CD14-positive monocyte (primary cell): ENCODE measurements at regions not wholly inside any gene's neighbourhood (a gene's known extent, or its start where the extent isn't known, plus 50 kb on each side); places are given as distances from the start of the nearest gene placed in this dataset.
A peak's percentile ranks its signal among the peaks of the same experiment; 100 is the strongest.

Source experiments
- DNase-seq, 3 donors: peaks; one replicate each; pipeline ENCODE4 v3.0.0-alpha.2; 2011 to 2022
- H2AFZ ChIP-seq: 2 replicates; pipeline ENCODE4 v1.6.0; 2012; ENCODE audit warnings: mild to moderate bottlenecking, low read depth, low read length, inconsistent platforms; ENCODE audit not compliant: insufficient read depth, poor library complexity, severe bottlenecking
- H3K27ac ChIP-seq, 2 donors: 1 replicate in 1 of 2; 2 replicates in 1 of 2; pipeline ENCODE4 v1.5.1; 2012 to 2013; ENCODE audit warnings: low read length in 2 of 2, control low read depth in 1 of 2, inconsistent platforms in 1 of 2, low read depth in 1 of 2, mild to moderate bottlenecking in 1 of 2
- H3K27me3 ChIP-seq, 2 donors: one replicate each; pipeline versions ENCODE4 v1.6.0 to v1.6.1; 2011 to 2013; ENCODE audit warnings: low read length in 2 of 2; ENCODE audit not compliant: control insufficient read depth in 2 of 2, insufficient read depth in 2 of 2
- H3K36me3 ChIP-seq, 2 donors: replicated peaks in 1 of 2; 1 replicate in 1 of 2; 2 replicates in 1 of 2; pipeline versions ENCODE4 v1.5.1 to v1.6.1; 2012 to 2013; ENCODE audit warnings: low read length in 2 of 2, control low read depth in 1 of 2, inconsistent platforms in 1 of 2, mild to moderate bottlenecking in 1 of 2; ENCODE audit not compliant: insufficient read depth in 2 of 2, control insufficient read depth in 1 of 2
- H3K4me1 ChIP-seq, 2 donors: 1 replicate in 1 of 2; 2 replicates in 1 of 2; pipeline versions ENCODE4 v1.5.1 to v1.6.1; 2012 to 2013; ENCODE audit warnings: low read length in 2 of 2, control low read depth in 1 of 2, inconsistent platforms in 1 of 2, mild to moderate bottlenecking in 1 of 2, moderate library complexity in 1 of 2; ENCODE audit not compliant: insufficient read depth in 2 of 2, control insufficient read depth in 1 of 2
- H3K4me2 ChIP-seq: replicated peaks from 2 replicates; pipeline ENCODE3; 2012; ENCODE audit warnings: low read length, moderate library complexity, mild to moderate bottlenecking; ENCODE audit not compliant: poor library complexity, severe bottlenecking; ENCODE audit errors: extremely low read depth
- H3K4me3 ChIP-seq, 3 experiments: fragments of 200-600 bp in 1 of 3; sonication (generic) in 1 of 3; replicated peaks in 1 of 3; 1 replicate in 2 of 3; 2 replicates in 1 of 3; pipeline ENCODE4 v1.5.1; 2011 to 2013; ENCODE audit warnings: low read length in 3 of 3, mild to moderate bottlenecking in 3 of 3, control low read depth in 2 of 3, low read depth in 2 of 3, inconsistent platforms in 1 of 3, moderate library complexity in 1 of 3
- H3K79me2 ChIP-seq: 2 replicates; pipeline ENCODE4 v1.6.0; 2012; ENCODE audit warnings: mild to moderate bottlenecking, control low read depth, inconsistent platforms, low read length, moderate library complexity; ENCODE audit not compliant: insufficient read depth
- H3K9ac ChIP-seq: 2 replicates; pipeline ENCODE4 v1.6.0; 2017; ENCODE audit warnings: low read length, mild to moderate bottlenecking; ENCODE audit not compliant: insufficient read depth, poor library complexity, severe bottlenecking
- H3K9me3 ChIP-seq, 2 donors: replicated peaks in 1 of 2; 1 replicate in 1 of 2; 2 replicates in 1 of 2; pipeline versions ENCODE4 v1.5.1 to v1.6.1; 2012 to 2013; ENCODE audit warnings: low read length in 2 of 2, control low read depth in 1 of 2; ENCODE audit not compliant: control insufficient read depth in 1 of 2, insufficient read depth in 1 of 2
- H4K20me1 ChIP-seq: 2 replicates; pipeline ENCODE4 v1.6.0; 2012; ENCODE audit warnings: mild to moderate bottlenecking, low read length, control low read depth, moderate library complexity; ENCODE audit not compliant: insufficient read depth
- H3K27ac Mint-ChIP-seq, 7 donors: one replicate each; pipeline ENCODE4 v1.8.0; 2020; ENCODE audit warnings: mild to moderate bottlenecking in 7 of 7, mixed read lengths in 7 of 7, moderate library complexity in 6 of 7, inconsistent platforms in 2 of 7
- H3K27me3 Mint-ChIP-seq, 3 donors: one replicate each; pipeline ENCODE4 v1.8.0; 2021 to 2022; ENCODE audit warnings: low read depth in 3 of 3, mild to moderate bottlenecking in 3 of 3, mixed read lengths in 3 of 3, moderate library complexity in 3 of 3, inconsistent platforms in 1 of 3
- H3K36me3 Mint-ChIP-seq, 2 donors: one replicate each; pipeline ENCODE4 v1.8.0; 2020; ENCODE audit warnings: mixed read lengths in 2 of 2, inconsistent platforms in 1 of 2, mild to moderate bottlenecking in 1 of 2
- H3K4me1 Mint-ChIP-seq: one replicate; pipeline ENCODE4 v1.8.0; 2020; ENCODE audit warnings: mild to moderate bottlenecking, mixed read lengths
- H3K4me3 Mint-ChIP-seq, 2 donors: one replicate each; pipeline ENCODE4 v1.8.0; 2020; ENCODE audit warnings: mild to moderate bottlenecking in 2 of 2, mixed read lengths in 2 of 2, moderate library complexity in 1 of 2
- H3K9me3 Mint-ChIP-seq, 7 donors: one replicate each; pipeline ENCODE4 v1.8.0; 2020 to 2022; ENCODE audit warnings: mixed read lengths in 7 of 7, mild to moderate bottlenecking in 6 of 7, moderate library complexity in 6 of 7, inconsistent platforms in 2 of 7
- CTCF ChIP-seq: fragments of 200-600 bp; IDR thresholded peaks from one replicate; pipeline ENCODE4 v1.8.0; 2022; ENCODE audit warnings: antibody characterized with exemption, mild to moderate bottlenecking
- WGBS: methylation state at CpG from one replicate; pipeline ENCODE4 v1.1.5; 2013; ENCODE audit warnings: missing lambda C conversion rate; ENCODE audit not compliant: insufficient coverage; 5-methylcytosine and 5-hydroxymethylcytosine counted together
- intact Hi-C, 2 donors: fragments of 100-400 bp; cut with micrococcal nuclease; formaldehyde crosslinking; loops; one replicate each; pipeline versions ENCODE4 v1.15.0 to v1.15.1; 2023

- Histone ChIP-seq H3K4me2 (no peak overlapping the region), H3K79me2 (no peaks in the 10 kb centered on the region), H4K20me1 (no peaks in the 10 kb centered on the region), H3K27ac (no peak overlapping the region), H2AFZ (no peak overlapping the region), H3K9me3 (no peaks in the 10 kb centered on the region), H3K27me3 (no peaks in the 10 kb centered on the region), H3K4me1 (no peaks in the 10 kb centered on the region), H3K4me3 (no peak overlapping the region), H3K9ac (no peak overlapping the region), H3K36me3 (no peaks in the 10 kb centered on the region)
- Mint-ChIP-seq H3K4me1 (no peaks in the 10 kb centered on the region), H3K9me3 (peaks cover 0 to 2% (median 0%) of the 10 kb centered on the region in 7 donors), H3K4me3 (no peak overlapping the region), H3K27me3 (peaks cover 1 to 4% (median 4%) of the 10 kb centered on the region in 3 donors), H3K36me3 (no peaks in the 10 kb centered on the region), H3K27ac (no peak overlapping the region)
- DNase-seq: no peak
- intact Hi-C loops: no loop called here
- 85% methylated on average over 5 of the region's 7 CpGs for WGBS
- no peak for TF ChIP-seq CTCF
Measured at GRCh38 chr1:29743931-29744330, 507.6 kb downstream of the PTPRU start.

- peak overlapping the region in 1 of 2 donors; percentile 40 for H3K4me3 Mint-ChIP-seq
- WGBS: 84% methylated on average over 4 of the region's 5 CpGs
- TF ChIP-seq CTCF: no peak
- intact Hi-C loops: no loop called here
- H3K4me1 Mint-ChIP-seq: no peaks in the 10 kb centered on the region
- Histone ChIP-seq H3K9me3 (no peaks in the 10 kb centered on the region), H3K27ac (no peak overlapping the region), H3K4me3 (no peak overlapping the region), H3K4me2 (no peak overlapping the region), H2AFZ (no peak overlapping the region), H3K9ac (no peak overlapping the region), H3K27me3 (no peaks in the 10 kb centered on the region), H4K20me1 (no peaks in the 10 kb centered on the region), H3K36me3 (no peaks in the 10 kb centered on the region), H3K79me2 (no peaks in the 10 kb centered on the region), H3K4me1 (no peaks in the 10 kb centered on the region)
- H3K27ac Mint-ChIP-seq: peak overlapping the region in 1 of 7 donors; percentile 5
- no peaks in the 10 kb centered on the region for H3K36me3 Mint-ChIP-seq
- DNase-seq: no peak
- H3K9me3 Mint-ChIP-seq: peaks cover 0 to 2% (median 0%) of the 10 kb centered on the region in 7 donors
- H3K27me3 Mint-ChIP-seq: peaks cover 1 to 4% (median 4%) of the 10 kb centered on the region in 3 donors
Measured at GRCh38 chr1:29743264-29743663, 506.9 kb downstream of the PTPRU start.
